ENCODE measurements at regions not wholly inside any gene's neighbourhood (a gene's known extent, or its start where the extent isn't known, plus 50 kb on each side); places are given as distances from the start of the nearest gene placed in this dataset.

- H3K4me1 ChIP-seq (ENCODE audit: insufficient read depth, low read length, poor library complexity, severe bottlenecking) = no peaks in the 10 kb centered on the region
- DNase-seq (ENCODE audit: low spot score) = no peak
- H3K9me3 ChIP-seq (ENCODE audit: low read depth, low read length, poor library complexity, severe bottlenecking) = no peaks in the 10 kb centered on the region
- intact Hi-C loops (cut with micrococcal nuclease; ENCODE audit: unreplicated experiment) = no loop called here
- ChIA-PET POLR2A (ENCODE audit: low non-redundant PET) (no interaction called here), CTCF (no interaction called here)
- no peak overlapping the region for H3K27ac ChIP-seq (ENCODE audit: low read depth, low read length, poor library complexity, severe bottlenecking)
- H3K27me3 ChIP-seq (replicated peaks; ENCODE audit: insufficient read depth, low read depth, low read length, poor library complexity) = peaks cover 3% of the 10 kb centered on the region
- no peak overlapping the region for H3K4me3 ChIP-seq (ENCODE audit: low read depth, low read length, poor library complexity, severe bottlenecking)
- TF ChIP-seq EZH2 (IDR thresholded peaks at IDR 0.05; ENCODE audit: borderline replicate concordance, low read depth, low read length, poor library complexity, severe bottlenecking) = no peak
- TF ChIP-seq, protein P1, sequence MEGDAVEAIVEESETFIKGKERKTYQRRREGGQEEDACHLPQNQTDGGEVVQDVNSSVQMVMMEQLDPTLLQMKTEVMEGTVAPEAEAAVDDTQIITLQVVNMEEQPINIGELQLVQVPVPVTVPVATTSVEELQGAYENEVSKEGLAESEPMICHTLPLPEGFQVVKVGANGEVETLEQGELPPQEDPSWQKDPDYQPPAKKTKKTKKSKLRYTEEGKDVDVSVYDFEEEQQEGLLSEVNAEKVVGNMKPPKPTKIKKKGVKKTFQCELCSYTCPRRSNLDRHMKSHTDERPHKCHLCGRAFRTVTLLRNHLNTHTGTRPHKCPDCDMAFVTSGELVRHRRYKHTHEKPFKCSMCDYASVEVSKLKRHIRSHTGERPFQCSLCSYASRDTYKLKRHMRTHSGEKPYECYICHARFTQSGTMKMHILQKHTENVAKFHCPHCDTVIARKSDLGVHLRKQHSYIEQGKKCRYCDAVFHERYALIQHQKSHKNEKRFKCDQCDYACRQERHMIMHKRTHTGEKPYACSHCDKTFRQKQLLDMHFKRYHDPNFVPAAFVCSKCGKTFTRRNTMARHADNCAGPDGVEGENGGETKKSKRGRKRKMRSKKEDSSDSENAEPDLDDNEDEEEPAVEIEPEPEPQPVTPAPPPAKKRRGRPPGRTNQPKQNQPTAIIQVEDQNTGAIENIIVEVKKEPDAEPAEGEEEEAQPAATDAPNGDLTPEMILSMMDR (conservative IDR thresholded peaks at IDR 0.05; ENCODE audit: low read depth, low read length) = no peak
- no TSS peak for BruUV-seq (replicated peaks)
- H3K36me3 ChIP-seq (ENCODE audit: insufficient read depth, low read length, poor library complexity, severe bottlenecking) = no peaks in the 10 kb centered on the region
These were observed 259.5 kb upstream of the CTBP2 start for GRCh38 chr10:125419831-125420230.

GRCh38 chr10:125419146-125419545 is 258.8 kb upstream of the CTBP2 start:
- Histone ChIP-seq H3K27me3 (replicated peaks; ENCODE audit: insufficient read depth, low read depth, low read length, poor library complexity) (no peaks in the 10 kb centered on the region), H3K36me3 (ENCODE audit: insufficient read depth, low read length, poor library complexity, severe bottlenecking) (no peaks in the 10 kb centered on the region), H3K4me1 (ENCODE audit: insufficient read depth, low read length, poor library complexity, severe bottlenecking) (no peaks in the 10 kb centered on the region), H3K27ac (ENCODE audit: low read depth, low read length, poor library complexity, severe bottlenecking) (no peak overlapping the region), H3K9me3 (ENCODE audit: low read depth, low read length, poor library complexity, severe bottlenecking) (no peaks in the 10 kb centered on the region), H3K4me3 (ENCODE audit: low read depth, low read length, poor library complexity, severe bottlenecking) (no peak overlapping the region)
- ChIA-PET CTCF (no interaction called here), POLR2A (ENCODE audit: low non-redundant PET) (no interaction called here)
- intact Hi-C loops (cut with micrococcal nuclease; ENCODE audit: unreplicated experiment) = no loop called here
- BruUV-seq (replicated peaks) = no TSS peak
- no peak for DNase-seq (ENCODE audit: low spot score)
- TF ChIP-seq, protein P1 (conservative IDR thresholded peaks at IDR 0.05; ENCODE audit: low read depth, low read length) = no peak
- no peak for TF ChIP-seq EZH2 (IDR thresholded peaks at IDR 0.05; ENCODE audit: borderline replicate concordance, low read depth, low read length, poor library complexity, severe bottlenecking)

GRCh38 chr10:125417605-125418004 is 257.2 kb upstream of the CTBP2 start:
- Histone ChIP-seq H3K27ac (ENCODE audit: low read depth, low read length, poor library complexity, severe bottlenecking) (no peak overlapping the region), H3K9me3 (ENCODE audit: low read depth, low read length, poor library complexity, severe bottlenecking) (no peaks in the 10 kb centered on the region), H3K36me3 (ENCODE audit: insufficient read depth, low read length, poor library complexity, severe bottlenecking) (no peaks in the 10 kb centered on the region), H3K4me3 (ENCODE audit: low read depth, low read length, poor library complexity, severe bottlenecking) (no peak overlapping the region), H3K27me3 (replicated peaks; ENCODE audit: insufficient read depth, low read depth, low read length, poor library complexity) (no peaks in the 10 kb centered on the region), H3K4me1 (ENCODE audit: insufficient read depth, low read length, poor library complexity, severe bottlenecking) (no peaks in the 10 kb centered on the region)
- no peak for DNase-seq (ENCODE audit: low spot score)
- intact Hi-C loops (cut with micrococcal nuclease; ENCODE audit: unreplicated experiment) = no loop called here
- CTCF ChIA-PET = no interaction called here
- BruUV-seq (replicated peaks) = no TSS peak
- TF ChIP-seq EZH2 (IDR thresholded peaks at IDR 0.05; ENCODE audit: borderline replicate concordance, low read depth, low read length, poor library complexity, severe bottlenecking) = no peak
- TF ChIP-seq, protein P1 (conservative IDR thresholded peaks at IDR 0.05; ENCODE audit: low read depth, low read length) = no peak
- POLR2A ChIA-PET (ENCODE audit: low non-redundant PET) = no interaction called here
